ENCODE measurements at regions not wholly inside any gene's neighbourhood (a gene's known extent, or its start where the extent isn't known, plus 50 kb on each side); places are given as distances from the start of the nearest gene placed in this dataset.

GRCh38 chr13:76795701-76796695 is 90.2 kb downstream of the KCTD12 start:
- DNase-seq: no peak

DNA sequence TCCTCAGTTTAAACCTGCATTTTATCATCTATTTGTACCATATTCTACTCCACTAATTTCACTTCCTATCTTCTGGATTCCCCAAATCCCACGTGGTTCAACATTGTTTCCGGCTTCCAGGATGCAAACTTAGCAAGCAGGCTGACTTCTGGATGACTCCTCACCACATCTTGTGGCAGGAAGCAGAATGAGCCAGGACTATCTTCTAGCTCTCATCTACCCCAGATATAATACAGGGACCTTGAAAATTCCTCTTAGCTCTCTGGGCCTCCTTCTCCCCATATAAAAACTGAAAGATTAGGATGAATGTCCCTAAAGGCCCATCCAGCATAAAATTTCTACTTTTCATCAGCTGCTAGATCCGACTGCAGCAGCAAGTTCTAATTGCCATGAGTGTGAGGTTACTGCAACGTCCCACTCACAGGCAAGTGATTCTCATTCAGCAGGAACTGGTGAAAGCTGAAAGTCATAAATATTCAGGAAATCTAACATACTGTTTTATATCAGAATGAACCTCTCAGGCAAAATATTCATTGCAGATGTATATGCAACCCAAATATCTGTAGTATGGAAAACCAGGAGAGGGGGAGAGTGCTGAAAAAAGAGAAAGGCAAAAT is 93.4 kb downstream of the KCTD12 start:
- no peak for DNase-seq

- DNase-seq: no peak
These were observed 95.0 kb downstream of the KCTD12 start for GRCh38 chr13:76790980-76791819.

DNA sequence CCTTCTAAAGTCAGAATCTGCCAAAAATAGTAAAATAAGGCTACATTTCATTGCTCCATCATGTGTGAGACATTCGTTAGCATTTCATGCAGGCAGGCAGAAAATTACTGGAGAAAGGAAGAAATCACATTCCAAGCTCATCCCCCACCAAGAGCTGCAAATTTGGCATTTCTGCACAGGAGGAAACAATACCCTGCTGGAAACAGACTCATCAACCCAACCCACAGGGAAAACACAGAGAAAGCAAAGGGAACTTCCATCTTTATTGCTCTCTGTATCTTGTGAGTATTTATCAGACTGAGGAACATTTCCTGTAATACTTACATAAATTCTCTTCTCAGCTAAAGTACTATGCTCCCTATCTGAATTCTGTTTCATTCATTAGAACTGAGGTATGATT is 95.7 kb downstream of the KCTD12 start:
- no peak for DNase-seq

DNA sequence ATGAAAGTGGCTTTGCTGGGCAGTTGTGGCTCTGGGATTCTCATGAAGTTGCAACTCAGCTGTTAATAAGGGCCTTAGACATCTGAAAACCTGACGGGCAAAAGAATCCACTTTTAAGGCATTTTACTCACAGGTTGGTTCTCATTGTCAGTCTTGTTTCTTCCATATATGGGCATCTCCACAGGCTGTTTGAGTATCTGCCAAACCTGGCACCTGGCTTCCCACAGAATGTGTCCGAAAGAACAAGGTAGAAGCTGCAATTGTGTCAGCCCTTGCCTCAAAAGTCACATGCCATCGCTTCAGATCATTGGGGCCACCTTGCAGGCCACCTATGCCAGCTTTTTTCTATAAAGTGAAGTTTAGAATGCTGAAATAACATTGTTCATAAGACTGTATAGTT is 102.4 kb downstream of the KCTD12 start:
- DNase-seq: no peak

GRCh38 chr13:76778853-76779252 is 107.4 kb downstream of the KCTD12 start:
- no peak for DNase-seq

DNA sequence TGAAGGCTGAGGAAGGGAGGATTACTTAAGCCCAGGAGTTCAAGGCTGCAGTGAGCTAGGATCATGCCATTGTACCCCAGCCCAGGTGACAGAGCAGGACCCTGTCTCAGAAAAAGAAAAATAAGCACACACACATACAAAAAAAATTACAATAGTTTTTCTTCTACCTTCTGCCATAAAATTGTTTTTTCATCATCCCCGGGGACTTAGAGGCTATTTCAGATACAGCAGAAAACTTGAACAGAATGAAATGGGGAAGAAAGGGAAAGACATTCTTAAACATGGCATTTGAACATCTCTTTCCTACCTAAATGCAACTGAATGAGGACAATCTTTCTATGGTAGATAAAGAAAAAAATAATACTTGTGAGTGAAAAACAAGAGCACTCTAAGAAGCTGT is 109.1 kb downstream of the KCTD12 start:
- no peak for DNase-seq

GRCh38 chr13:76775088-76775740 is 111.0 kb downstream of the KCTD12 start:
- no peak for DNase-seq

- no peak for DNase-seq
These were observed 112.6 kb downstream of the KCTD12 start for GRCh38 chr13:76773448-76774094.

DNA sequence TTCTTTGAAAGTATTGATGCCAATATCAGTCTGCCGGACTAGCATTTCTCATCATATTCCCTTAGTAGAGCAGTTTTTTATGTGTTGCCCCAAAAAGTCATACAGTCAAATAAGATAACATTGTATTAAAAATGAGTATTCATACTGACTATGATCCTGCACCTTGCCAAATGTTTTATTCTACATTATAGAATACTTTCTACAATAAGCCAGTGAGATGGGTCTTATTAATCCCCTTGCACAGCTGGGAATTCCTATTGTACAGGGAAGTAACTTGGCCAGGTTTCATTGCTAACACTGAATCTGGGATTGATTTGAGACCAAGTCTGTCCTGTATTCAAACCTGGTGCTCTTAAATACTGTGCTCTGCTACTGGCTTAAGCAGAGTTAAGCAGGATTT is 114.0 kb downstream of the KCTD12 start:
- no peak for DNase-seq

GRCh38 chr13:76769271-76769791 is 116.9 kb downstream of the KCTD12 start:
- no peak for DNase-seq

- no peak for DNase-seq
These were observed 117.8 kb downstream of the KCTD12 start for GRCh38 chr13:76768384-76768783.

DNA sequence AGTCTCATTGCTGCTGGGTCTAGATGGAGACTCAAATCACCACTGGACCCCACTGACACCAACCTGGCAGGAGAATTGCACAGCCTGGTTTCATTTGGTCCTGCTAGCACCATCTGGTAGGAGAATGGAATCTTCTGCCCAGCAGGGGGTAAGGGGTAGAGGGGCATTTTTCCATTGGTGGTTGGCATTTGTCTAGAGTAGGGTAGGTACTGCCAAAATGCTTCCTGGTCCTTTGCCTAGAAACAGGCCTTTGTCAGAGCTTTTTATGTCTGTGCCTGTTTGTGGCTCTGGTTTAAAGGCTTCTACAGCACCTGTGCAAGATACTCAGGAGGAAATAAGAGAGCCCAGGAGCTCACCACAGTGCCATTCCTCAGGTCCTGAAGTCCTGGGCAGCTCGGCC is 121.3 kb downstream of the KCTD12 start:
- no peak for DNase-seq

DNA sequence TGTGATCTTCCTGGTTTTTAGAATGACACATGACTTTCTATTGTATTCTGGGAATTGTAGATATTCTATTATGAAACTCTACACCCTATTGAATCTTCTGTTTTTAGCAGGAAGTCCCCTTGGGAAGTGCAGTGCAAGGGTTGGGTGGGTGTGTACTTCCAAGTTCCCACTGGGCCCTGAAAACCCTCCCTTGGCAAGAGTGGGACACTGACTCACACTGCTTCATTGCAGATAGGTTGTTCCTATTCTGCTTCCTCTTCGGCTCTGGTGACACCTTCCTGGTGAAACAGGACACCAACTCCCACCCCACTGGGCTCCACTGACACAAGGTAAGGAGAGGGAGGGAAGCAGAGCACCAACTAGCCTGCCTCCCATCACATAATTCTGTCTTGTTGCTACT is 121.8 kb downstream of the KCTD12 start:
- no peak for DNase-seq

GRCh38 chr13:76762721-76763120 is 123.5 kb downstream of the KCTD12 start:
- no peak for DNase-seq

- DNase-seq: no peak
These were observed 126.3 kb downstream of the KCTD12 start for GRCh38 chr13:76759877-76760276.

- no peak for DNase-seq
These were observed 127.5 kb downstream of the KCTD12 start for GRCh38 chr13:76758738-76759137.

- DNase-seq: no peak
These were observed 127.9 kb downstream of the KCTD12 start for GRCh38 chr13:76758257-76758656.

GRCh38 chr13:76756451-76756850 is 129.8 kb downstream of the KCTD12 start:
- no peak for DNase-seq

GRCh38 chr13:76754414-76754813 is 131.8 kb downstream of the KCTD12 start:
- no peak for DNase-seq

- no peak for DNase-seq
These were observed 134.9 kb downstream of the KCTD12 start for GRCh38 chr13:76751278-76751677.

DNA sequence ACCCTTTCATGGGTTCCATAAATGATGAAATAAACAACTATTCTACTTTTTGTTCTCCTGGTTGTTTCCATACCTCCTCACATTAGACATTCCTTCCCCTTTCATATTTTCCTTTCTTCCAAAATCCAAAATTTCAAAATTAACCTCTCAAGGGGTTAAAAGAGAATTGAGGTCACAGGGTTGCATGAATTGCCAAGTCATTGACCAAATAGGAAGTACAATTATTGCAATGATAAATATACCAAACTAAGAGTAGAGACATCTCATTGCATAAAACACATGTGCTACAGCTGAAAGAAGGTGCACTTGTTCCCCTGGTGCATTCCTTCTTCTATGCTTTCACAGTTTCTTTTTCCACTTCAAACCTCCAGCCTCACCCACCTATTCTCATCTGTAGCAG is 136.1 kb downstream of the KCTD12 start:
- DNase-seq: no peak
